Right lung (tissue), 2 donors: ENCODE measurements at regions not wholly inside any gene's neighbourhood (a gene's known extent, or its start where the extent isn't known, plus 50 kb on each side); places are given as distances from the start of the nearest gene placed in this dataset.
"Not testable (repeated sequence)": the region's sequence is repeated elsewhere in the genome, so short reads cannot be mapped to it uniquely, and the experiment has no call there.

Experiments used
- DNase-seq, 2 donors: peaks; one replicate each; pipeline ENCODE4 v3.0.0-alpha.2; 2013

GRCh38 chr3:197430934-197431333, 124.8 kb downstream of the BDH1 start:
- peak in 1 of 2 donors; percentile 55 for DNase-seq

- DNase-seq = no peak
Observed at GRCh38 chr3:197430502-197430901, 125.3 kb downstream of the BDH1 start.

- DNase-seq = no peak
Observed at GRCh38 chr3:197428952-197429351, 126.8 kb downstream of the BDH1 start.

- no peak for DNase-seq
Observed at GRCh38 chr3:197428117-197428801, 127.5 kb downstream of the BDH1 start.

- DNase-seq = no peak
Observed at GRCh38 chr3:197427021-197427420, 128.6 kb upstream of the DLG1 start.

- DNase-seq = no peak
Observed at GRCh38 chr3:197426121-197426566, 127.7 kb upstream of the DLG1 start.

- no peak for DNase-seq
Observed at GRCh38 chr3:197425485-197426120, 127.2 kb upstream of the DLG1 start.

GRCh38 chr3:197424674-197425484, 126.5 kb upstream of the DLG1 start:
- no peak for DNase-seq

- DNase-seq = no peak
Observed at GRCh38 chr3:197424266-197424665, 125.9 kb upstream of the DLG1 start.

- no peak for DNase-seq
Observed at GRCh38 chr3:197423376-197423775, 125.0 kb upstream of the DLG1 start.

- no peak for DNase-seq
Observed at GRCh38 chr3:197422506-197422905, 124.1 kb upstream of the DLG1 start.

- DNase-seq = no peak
Observed at GRCh38 chr3:197421021-197421420, 122.6 kb upstream of the DLG1 start.

- DNase-seq = no peak
Observed at GRCh38 chr3:197420566-197420965, 122.2 kb upstream of the DLG1 start.

GRCh38 chr3:197420115-197420514, 121.7 kb upstream of the DLG1 start:
- no peak for DNase-seq

- no peak for DNase-seq
Observed at GRCh38 chr3:197419696-197420095, 121.3 kb upstream of the DLG1 start.

- DNase-seq = no peak
Observed at GRCh38 chr3:197417911-197418618, 119.7 kb upstream of the DLG1 start.

- DNase-seq = no peak
Observed at GRCh38 chr3:197417441-197417840, 119.0 kb upstream of the DLG1 start.

- DNase-seq = not testable (repeated sequence)
Observed at GRCh38 chr3:197411899-197412298, 113.5 kb upstream of the DLG1 start.

GRCh38 chr3:197410170-197410569, 111.8 kb upstream of the DLG1 start:
- not testable (repeated sequence) for DNase-seq

GRCh38 chr3:197408177-197408957, 110.0 kb upstream of the DLG1 start:
- DNase-seq = no peak

GRCh38 chr3:197407526-197407925, 109.1 kb upstream of the DLG1 start:
- DNase-seq = no peak
